ENCODE measurements at regions not wholly inside any gene's neighbourhood (a gene's known extent, or its start where the extent isn't known, plus 50 kb on each side); places are given as distances from the start of the nearest gene placed in this dataset.

DNA sequence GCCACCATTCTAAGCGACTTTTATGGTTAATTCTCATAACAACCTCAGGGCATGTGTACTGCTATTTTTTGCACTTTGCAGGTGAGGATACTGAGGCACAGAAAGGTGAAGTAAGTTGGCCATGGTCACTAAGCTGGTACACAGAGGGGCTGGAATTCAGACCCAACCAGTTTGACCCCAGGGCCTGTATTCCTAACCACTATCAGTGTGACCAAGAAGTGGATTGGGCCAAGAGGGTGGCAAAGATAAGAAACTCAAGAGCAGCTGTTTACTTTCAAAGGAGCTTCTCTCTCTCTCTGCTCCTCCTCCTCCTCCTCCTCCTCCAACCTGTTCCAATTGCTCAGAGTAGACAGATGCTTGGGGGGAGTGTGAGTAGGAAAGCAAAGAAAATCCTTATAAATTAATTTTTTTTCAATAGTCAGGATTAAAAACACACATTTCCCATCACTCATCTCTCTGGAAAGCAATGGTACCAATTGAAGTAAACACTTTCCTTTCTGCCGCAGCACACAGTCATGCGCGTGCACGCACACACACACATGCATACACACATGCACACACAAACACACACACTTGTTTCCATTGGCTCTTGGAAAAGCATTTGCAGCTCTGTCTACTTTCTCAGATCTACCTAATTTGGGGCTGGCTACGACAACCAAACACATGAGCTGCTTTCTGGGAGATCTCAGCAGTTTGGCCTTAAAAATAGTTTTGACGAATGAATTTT is 736.7 kb upstream of the WWC1 start:
- POLR2A ChIA-PET: no interaction called here
- H3K4me3 Mint-ChIP-seq: no peak overlapping the region
- H3K4me1 Mint-ChIP-seq: no peaks in the 10 kb centered on the region
- H3K27me3 Mint-ChIP-seq: no peaks in the 10 kb centered on the region
- no peaks in the 10 kb centered on the region for H3K9me3 Mint-ChIP-seq
- ATAC-seq (ENCODE audit: low read depth) (no peak), DNase-seq (no peak)
- no peaks in the 10 kb centered on the region for H3K36me3 Mint-ChIP-seq
- H3K27ac Mint-ChIP-seq: no peak overlapping the region

DNA sequence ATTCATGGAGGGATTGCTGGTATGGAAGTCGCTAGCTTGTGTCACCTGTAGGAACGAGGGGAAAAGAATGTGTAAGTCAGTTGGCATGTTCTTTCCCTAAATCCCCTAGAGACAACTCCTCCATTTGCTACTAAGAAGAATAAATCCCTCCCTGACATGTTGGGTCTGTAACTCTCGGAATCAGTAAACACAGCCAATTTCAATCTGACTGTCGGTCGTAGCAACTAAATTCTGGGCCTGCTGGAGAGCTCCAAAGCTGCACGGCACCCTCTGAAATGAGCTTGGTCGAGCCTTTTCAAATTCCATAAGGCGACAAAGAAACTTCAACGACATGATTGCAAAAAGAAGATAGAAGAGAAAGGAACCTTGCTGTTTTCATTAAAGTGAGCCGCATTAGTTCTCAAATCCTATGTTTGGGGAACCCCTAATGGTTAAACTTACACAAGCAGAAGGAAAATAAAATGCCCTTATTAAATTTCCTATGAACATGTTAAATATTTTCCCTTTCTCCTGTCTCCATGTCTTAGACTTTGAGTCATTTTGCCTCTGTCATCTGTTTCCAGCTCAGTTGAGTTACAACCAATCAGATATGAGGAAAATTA is 735.8 kb upstream of the WWC1 start:
- POLR2A ChIA-PET: no interaction called here
- ATAC-seq (ENCODE audit: low read depth): no peak
- H3K4me3 Mint-ChIP-seq: no peak overlapping the region
- no peak overlapping the region for H3K27ac Mint-ChIP-seq
- no peaks in the 10 kb centered on the region for H3K4me1 Mint-ChIP-seq
- H3K27me3 Mint-ChIP-seq: no peaks in the 10 kb centered on the region
- no peaks in the 10 kb centered on the region for H3K36me3 Mint-ChIP-seq
- H3K9me3 Mint-ChIP-seq: no peaks in the 10 kb centered on the region
- no peak for DNase-seq

DNA sequence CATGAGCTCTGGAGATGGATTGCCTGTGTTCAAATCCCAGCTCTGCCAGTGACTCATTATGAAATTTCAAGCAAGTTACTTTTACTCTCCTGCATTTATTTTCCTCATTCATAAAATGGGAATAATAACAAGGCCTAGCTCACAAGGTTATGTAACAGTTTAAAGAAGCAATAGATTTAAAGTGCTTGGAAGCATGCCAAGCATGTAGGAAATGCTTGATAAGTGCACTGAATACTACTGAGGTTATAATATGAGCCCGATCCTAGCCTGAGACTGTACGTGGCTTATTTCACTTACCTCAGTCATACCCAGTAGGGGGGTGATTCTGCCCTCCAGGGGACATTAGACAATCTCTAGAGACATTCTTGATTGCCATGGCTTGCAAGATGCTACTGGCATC is 734.1 kb upstream of the WWC1 start:
- no peak overlapping the region for H3K27ac Mint-ChIP-seq
- H3K36me3 Mint-ChIP-seq: no peaks in the 10 kb centered on the region
- ATAC-seq (ENCODE audit: low read depth) (no peak), DNase-seq (no peak)
- H3K27me3 Mint-ChIP-seq: no peaks in the 10 kb centered on the region
- no peaks in the 10 kb centered on the region for H3K9me3 Mint-ChIP-seq
- H3K4me3 Mint-ChIP-seq: no peak overlapping the region
- H3K4me1 Mint-ChIP-seq: no peaks in the 10 kb centered on the region
- POLR2A ChIA-PET: no interaction called here

DNA sequence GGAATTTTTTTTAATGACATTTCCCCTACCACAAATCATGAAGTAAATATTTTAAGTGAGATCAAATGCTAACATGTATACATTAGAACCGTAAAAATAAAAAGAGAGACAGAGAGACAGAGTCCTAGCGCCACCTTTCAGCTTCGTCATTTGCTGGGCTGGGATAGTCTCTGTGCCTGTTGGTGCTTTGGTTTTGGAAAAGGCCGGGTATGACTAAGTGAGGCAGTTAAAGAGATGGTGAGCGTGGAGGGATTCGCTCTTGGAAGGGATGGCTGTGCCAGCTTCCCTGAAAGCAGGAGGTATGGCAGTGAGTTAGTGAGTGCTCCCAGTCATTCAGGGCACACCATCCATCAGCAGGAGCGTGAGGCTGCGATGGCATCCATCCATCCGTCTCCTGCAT is 729.6 kb upstream of the WWC1 start:
- DNase-seq: no peak
- Mint-ChIP-seq H3K27me3 (no peaks in the 10 kb centered on the region), H3K9me3 (no peaks in the 10 kb centered on the region), H3K36me3 (no peaks in the 10 kb centered on the region), H3K4me1 (no peaks in the 10 kb centered on the region), H3K27ac (no peak overlapping the region), H3K4me3 (no peak overlapping the region)
- POLR2A ChIA-PET: no interaction called here
- no peak for ATAC-seq (ENCODE audit: low read depth)

DNA sequence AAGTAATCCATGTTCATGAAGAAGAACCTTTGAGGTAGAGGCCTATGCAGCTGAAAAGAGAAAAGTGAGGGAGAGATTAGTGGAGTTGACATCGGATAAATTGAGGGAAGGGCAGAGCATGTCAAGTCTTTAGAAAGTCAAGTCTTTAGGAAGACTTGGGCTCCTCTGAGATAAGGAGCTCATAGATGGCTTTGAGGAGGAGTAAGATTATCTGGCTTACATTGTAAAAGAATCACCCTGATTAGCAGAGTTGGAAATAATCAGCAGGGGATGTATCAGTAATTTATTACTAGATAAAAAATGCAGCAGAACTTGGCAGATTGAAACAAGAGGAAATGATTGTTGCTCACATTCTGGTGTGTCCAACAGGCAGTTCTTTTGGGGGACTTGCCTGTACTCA is 727.2 kb upstream of the WWC1 start:
- no peak overlapping the region for H3K27ac Mint-ChIP-seq

DNA sequence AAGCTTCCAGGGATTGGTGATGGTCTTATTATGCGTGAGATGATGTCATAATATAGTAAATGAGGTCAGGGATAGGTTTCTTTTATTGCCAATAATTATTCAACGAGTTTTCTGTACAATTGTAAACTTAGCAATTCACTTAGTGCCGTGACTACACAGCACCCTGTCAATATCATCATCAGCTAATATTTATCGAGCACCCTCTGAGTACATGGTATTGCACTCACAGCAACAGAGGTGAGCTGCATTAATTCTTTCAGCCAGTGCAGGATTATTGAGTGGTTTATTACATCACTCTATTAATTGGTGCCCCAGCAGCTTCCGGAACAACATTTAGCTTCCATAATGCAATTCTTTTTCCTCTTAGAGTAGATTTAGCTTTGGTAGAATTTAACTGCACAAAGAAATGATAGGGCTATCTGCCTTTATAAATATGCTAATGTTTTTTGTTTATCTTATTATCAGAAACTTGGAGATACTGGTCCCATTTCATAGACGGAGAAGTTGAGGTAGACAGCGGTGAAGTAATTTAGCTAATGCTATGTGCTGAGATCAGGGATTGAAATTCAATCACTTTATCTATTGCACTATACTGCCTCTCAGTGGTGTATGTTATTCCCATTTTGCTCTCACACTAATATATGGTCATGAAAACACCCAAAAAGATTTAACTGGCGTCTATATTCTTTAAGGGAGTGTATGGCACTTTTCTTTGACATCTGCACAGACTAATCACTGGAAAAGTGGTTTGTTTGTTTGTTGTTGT is 726.1 kb upstream of the WWC1 start:
- H3K9me3 Mint-ChIP-seq: no peaks in the 10 kb centered on the region
- DNase-seq (no peak), ATAC-seq (ENCODE audit: low read depth) (no peak)
- H3K27ac Mint-ChIP-seq: no peak overlapping the region
- H3K4me3 Mint-ChIP-seq: no peak overlapping the region
- H3K36me3 Mint-ChIP-seq: no peaks in the 10 kb centered on the region
- H3K27me3 Mint-ChIP-seq: no peaks in the 10 kb centered on the region
- no peaks in the 10 kb centered on the region for H3K4me1 Mint-ChIP-seq
- POLR2A ChIA-PET: no interaction called here

More for the DNA sequence above, 727.2 kb upstream of the WWC1 start:
- Mint-ChIP-seq H3K27me3 (no peaks in the 10 kb centered on the region), H3K36me3 (no peaks in the 10 kb centered on the region), H3K4me3 (no peak overlapping the region), H3K9me3 (no peaks in the 10 kb centered on the region), H3K4me1 (no peaks in the 10 kb centered on the region)
- DNase-seq (no peak), ATAC-seq (ENCODE audit: low read depth) (no peak)
- POLR2A ChIA-PET: no interaction called here

DNA sequence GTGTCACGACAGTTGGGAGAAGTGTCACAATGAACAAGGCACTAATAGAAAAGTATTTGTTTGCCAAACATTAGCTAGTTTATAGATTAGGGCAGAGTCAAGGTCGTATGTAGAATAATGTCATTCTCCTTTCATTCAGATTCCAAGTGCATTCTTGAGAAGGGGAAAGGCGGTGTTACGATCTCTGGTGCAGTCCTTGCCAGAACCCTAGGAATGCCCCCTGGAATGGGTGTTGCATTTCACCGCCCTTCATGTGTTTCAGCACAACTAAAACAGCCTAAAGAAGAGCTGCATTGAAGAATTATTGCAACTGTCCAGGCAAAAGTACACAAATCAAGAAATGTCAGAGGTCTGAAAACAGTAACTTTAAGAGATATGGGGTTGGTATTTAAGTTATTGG is 721.0 kb upstream of the WWC1 start:
- no peak for DNase-seq
- H3K27ac Mint-ChIP-seq: no peak overlapping the region
- peaks cover 3% of the 10 kb centered on the region for H3K4me1 Mint-ChIP-seq

DNA sequence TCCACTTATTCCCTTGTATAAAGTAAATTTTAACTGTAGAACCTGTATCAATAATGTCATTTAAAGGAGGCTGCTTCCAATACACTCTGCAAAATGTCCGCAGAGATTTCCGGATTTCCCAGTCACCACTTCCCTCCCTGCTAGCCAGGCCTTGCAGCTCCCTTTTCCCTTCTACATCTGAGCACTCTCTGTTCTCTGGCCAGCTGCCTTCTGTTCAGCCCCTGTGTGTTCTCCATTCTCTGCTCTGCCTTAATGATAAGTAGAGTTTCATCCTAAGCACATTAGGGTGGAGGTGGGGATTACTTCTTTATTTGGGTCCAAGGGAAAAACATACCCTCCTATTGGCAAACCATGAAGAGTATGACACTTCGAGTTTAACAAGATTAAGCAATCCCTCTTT is 719.6 kb upstream of the WWC1 start:
- Mint-ChIP-seq H3K4me1 (peaks cover 3% of the 10 kb centered on the region), H3K9me3 (no peaks in the 10 kb centered on the region), H3K27me3 (peaks cover 25% of the 10 kb centered on the region), H3K27ac (no peak overlapping the region), H3K36me3 (no peaks in the 10 kb centered on the region), H3K4me3 (no peak overlapping the region)
- DNase-seq (no peak), ATAC-seq (ENCODE audit: low read depth) (no peak)
- POLR2A ChIA-PET: no interaction called here

More for the DNA sequence above, 721.0 kb upstream of the WWC1 start:
- Mint-ChIP-seq H3K4me3 (no peak overlapping the region), H3K9me3 (no peaks in the 10 kb centered on the region), H3K36me3 (no peaks in the 10 kb centered on the region), H3K27me3 (peaks cover 23% of the 10 kb centered on the region)
- POLR2A ChIA-PET: no interaction called here
- ATAC-seq (ENCODE audit: low read depth): no peak

DNA sequence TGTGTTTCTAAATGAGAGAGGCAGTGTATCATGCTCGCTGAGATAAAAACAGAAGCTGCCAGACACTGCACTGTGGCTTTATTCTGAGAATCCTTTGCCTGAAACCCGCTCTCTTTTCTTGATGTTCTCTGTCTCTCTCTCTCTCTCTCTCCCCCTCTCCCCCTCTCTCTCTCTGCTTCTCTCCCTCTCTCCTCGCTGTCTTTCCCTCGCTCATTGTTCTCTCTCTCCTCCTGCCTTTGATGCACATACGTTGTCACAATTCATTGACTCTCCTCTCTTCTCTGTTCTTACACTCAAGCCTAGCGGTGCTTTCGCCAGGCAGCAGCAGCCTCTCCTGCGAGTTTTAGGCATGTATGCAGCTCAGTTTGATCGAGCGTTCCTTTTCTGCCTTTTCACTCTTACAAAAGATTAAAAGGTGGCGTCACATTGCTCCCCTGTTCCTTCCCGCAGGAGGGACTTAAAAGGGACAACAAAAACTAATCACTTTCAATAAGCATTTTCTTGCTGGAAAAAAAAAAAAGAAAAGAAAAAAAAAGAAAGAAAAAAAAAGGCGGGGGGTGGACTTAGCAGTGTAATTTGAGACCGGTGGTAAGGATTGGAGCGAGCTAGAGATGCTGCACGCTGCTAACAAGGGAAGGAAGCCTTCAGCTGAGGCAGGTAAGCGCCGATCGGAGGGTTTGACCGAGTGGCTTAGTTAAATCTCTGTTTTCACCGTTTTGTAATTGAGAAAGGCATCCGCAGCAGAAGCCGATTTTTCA is 717.9 kb upstream of the WWC1 start:
- Mint-ChIP-seq H3K27me3 (peaks cover 25% of the 10 kb centered on the region), H3K4me3 (no peak overlapping the region), H3K36me3 (no peaks in the 10 kb centered on the region), H3K27ac (no peak overlapping the region), H3K9me3 (no peaks in the 10 kb centered on the region), H3K4me1 (peaks cover 3% of the 10 kb centered on the region)
- POLR2A ChIA-PET: no interaction called here
- ATAC-seq (ENCODE audit: low read depth): no peak
- DNase-seq: no peak

DNA sequence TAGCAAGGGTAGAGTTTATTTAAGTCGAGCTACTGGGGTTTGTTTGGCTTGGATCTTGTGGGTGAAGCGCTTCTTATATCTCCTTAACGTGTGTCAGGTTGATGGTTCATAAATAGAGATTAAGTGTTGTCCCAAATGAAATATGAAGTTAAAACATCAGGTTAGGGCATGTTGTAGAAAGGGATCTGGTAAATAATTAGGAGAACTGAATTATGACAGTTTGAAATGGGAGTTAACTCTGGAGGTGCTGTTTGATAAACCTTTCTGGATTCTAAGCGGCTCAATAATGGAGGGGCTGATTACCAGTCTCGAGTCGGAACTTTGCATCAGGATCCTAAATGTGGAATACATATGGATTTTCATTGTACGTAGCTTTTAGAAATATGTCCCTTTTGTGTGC is 717.0 kb upstream of the WWC1 start:
- no peak overlapping the region for H3K4me3 Mint-ChIP-seq
- peaks cover 3% of the 10 kb centered on the region for H3K4me1 Mint-ChIP-seq
- no peak overlapping the region for H3K27ac Mint-ChIP-seq
- H3K36me3 Mint-ChIP-seq: no peaks in the 10 kb centered on the region
- H3K27me3 Mint-ChIP-seq: peaks cover 25% of the 10 kb centered on the region
- POLR2A ChIA-PET: no interaction called here
- ATAC-seq (ENCODE audit: low read depth) (no peak), DNase-seq (no peak)
- H3K9me3 Mint-ChIP-seq: no peaks in the 10 kb centered on the region

DNA sequence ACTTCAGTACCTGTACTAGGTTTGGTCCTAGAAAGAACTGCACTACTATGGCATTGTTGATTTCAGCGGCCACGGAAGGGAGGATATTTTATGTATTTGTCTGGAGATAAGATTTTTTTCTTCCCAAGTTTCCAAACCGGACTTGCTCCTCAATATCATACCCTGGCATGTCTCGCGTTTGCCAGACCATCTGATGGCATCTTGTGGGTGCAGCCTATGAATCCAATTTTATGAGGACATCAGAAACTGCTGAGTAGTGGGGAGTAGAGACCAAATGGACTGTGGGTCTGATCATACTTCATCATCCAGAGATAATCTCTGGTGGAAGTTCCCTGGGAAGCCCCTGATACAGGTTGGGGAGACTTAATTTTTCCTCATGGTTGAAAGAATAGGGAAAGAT is 716.1 kb upstream of the WWC1 start:
- Mint-ChIP-seq H3K4me1 (peaks cover 3% of the 10 kb centered on the region), H3K9me3 (no peaks in the 10 kb centered on the region), H3K4me3 (no peak overlapping the region), H3K36me3 (no peaks in the 10 kb centered on the region), H3K27ac (no peak overlapping the region), H3K27me3 (peaks cover 25% of the 10 kb centered on the region)
- POLR2A ChIA-PET: no interaction called here
- no peak for ATAC-seq (ENCODE audit: low read depth)
- no peak for DNase-seq

DNA sequence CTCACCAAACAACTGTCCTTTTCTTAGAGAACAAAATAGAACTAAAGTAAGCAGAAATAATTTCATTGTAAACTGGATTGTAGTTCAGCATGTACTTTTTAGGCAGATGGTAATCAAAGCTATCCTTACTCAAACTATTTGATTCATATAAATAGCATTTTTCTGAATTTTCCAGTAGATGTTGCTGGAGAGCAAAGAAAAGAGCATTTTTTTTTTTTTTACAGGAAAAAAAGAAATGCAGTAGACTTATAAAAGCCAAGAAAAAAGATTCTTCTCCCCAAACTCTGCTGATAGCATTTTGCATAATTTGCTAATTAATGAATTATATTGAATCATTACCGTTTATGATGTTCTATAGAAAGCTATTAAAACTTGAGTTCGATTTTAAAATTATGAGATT is 715.3 kb upstream of the WWC1 start:
- Mint-ChIP-seq H3K27ac (no peak overlapping the region), H3K9me3 (no peaks in the 10 kb centered on the region), H3K4me1 (peaks cover 3% of the 10 kb centered on the region), H3K27me3 (peaks cover 25% of the 10 kb centered on the region), H3K36me3 (no peaks in the 10 kb centered on the region), H3K4me3 (no peak overlapping the region)
- ATAC-seq (ENCODE audit: low read depth) (no peak), DNase-seq (no peak)
- POLR2A ChIA-PET: no interaction called here

DNA sequence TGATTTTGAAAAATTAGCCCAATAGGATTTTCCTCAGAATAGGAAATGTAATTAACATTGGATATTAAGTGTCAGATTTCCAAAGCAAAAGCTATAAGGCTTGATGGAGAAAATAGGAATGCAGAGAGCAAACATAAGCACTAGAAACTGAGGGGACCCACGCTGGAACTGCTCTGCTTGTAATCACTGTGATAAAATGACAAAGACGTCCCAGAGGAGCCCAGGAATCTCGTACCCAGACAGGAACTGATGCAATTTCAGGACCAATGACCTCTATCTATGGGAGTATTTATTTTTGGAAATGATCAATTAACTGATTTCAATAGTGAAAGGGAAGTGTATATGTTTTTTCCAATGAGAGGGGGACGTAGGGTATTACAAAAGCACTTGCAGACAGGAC is 714.5 kb upstream of the WWC1 start:
- no peaks in the 10 kb centered on the region for H3K9me3 Mint-ChIP-seq

More for the DNA sequence above, 714.5 kb upstream of the WWC1 start:
- H3K4me3 Mint-ChIP-seq: no peak overlapping the region
- no peak for ATAC-seq (ENCODE audit: low read depth)
- no peak for DNase-seq
- H3K4me1 Mint-ChIP-seq: peaks cover 3% of the 10 kb centered on the region
- H3K27me3 Mint-ChIP-seq: peaks cover 25% of the 10 kb centered on the region
- no peak overlapping the region for H3K27ac Mint-ChIP-seq
- no peaks in the 10 kb centered on the region for H3K36me3 Mint-ChIP-seq
- POLR2A ChIA-PET: no interaction called here

Data from activated naive CD8-positive, alpha-beta T cell treated with anti-CD3 and anti-CD28 coated beads, Interleukin-2, amount 10 ng/mL, durations not matched to agents 7 days and 5 days (primary cell).